ENCODE measurements at regions not wholly inside any gene's neighbourhood (a gene's known extent, or its start where the extent isn't known, plus 50 kb on each side); places are given as distances from the start of the nearest gene placed in this dataset.
A peak's percentile ranks its signal among the peaks of the same experiment; 100 is the strongest.

DNA sequence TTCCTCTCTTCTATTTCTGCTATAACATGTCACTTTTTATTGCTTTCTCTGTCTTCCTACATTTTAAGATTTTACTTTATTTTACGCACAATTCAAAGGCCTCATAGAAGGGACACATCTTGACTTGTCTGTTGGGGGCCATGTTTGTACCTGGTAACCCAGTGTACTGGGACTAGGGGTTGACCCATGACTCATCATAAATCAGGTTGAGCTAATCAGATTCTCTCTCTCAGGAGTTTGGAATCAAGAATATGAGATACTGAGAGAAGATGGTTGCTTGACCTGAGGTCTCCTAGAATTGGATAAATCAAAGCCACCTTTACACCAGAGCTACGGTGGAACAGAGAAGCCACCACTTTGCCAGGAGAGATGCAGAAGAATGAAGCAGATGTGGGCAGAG is 153.0 kb downstream of the UXS1 start:
- DNase-seq: no peak

DNA sequence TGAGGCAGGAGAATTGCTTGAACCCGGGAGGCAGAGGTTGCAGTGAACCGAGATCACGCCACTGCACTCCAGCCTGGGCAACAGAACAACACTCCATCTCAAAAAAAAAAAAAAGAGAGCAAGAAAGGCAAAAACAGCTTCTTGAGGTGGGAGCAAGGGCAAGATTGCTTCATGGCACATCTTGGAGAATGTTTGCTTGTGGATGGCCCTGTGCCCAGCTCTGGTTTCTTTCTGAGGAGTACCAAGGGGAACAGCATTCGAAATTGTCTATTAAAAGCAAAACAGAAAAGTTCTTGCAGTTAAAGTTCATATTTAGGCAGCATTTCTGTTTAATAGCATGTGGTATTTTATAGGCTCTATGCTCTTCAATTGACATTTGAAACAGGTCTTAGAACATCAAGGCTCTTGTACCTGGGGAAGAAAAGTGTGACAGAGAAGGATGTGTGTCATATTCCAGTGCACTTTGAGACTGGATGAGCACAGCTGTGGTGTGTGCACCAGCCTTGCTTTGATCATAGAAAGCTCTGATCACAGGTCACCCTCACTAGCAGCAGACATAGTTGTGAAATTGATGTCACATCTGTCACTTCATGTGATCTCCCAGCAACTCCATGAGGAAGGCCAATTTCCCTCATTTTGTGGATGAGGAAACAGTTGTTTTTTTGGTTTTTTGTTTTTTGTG is 154.3 kb downstream of the UXS1 start:
- DNase-seq: no peak

DNA sequence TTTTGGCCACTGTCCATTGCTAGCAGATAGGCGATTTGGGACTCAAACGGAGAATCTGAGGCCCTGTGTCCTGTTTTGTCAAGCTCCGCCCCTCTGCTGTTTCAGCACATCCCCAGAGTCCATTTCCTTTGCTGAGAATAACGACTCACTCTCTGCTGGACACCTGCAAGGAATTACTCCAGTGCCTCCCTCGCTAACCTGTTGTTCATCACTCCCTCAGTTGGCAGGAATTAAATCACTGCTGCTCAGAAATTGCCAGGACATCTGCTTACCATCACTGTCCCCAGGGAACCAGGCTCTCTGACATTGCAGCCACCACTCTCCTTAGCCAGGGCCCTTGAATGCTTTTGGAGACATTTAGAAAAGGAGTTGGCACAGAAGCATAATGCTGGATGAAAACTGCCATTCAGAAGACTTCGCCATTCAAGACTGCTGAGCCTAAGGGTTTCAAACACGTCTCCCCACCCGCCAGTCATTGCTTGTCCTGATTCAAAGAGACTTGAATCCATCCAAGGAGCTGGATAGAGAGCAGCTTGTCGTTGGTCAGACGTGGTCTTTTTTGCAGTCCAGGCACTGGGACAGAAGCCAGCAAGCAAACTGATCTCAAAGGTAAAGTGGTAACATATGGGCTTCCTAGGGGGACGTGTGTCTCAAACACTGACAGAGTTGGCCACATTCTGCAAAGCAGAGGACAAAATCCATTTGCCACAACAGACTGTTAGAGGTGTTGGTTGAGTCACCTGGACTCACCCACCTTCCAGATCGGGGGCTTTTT is 155.3 kb downstream of the UXS1 start:
- DNase-seq: peak; percentile 54

DNA sequence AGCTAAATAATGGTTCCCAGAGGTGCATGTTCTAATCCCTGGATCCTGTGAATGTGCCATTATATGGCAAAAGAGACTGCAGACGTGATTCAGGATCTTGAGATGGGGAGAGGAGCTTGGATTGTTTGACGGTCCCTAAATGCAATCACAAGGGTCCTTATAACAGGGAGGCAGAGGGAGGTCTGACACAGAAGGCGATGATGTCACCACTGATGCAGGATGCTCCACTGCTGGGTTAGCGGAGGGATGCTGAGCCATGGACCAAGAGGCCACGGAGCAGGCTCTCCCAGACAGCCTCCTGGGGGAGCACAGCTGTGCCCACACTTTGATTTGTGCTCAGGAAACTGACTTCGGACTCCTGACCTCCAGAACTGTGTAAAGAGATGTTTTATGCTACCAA is 156.2 kb downstream of the UXS1 start:
- DNase-seq: no peak

- no peak for DNase-seq
Measured at GRCh38 chr2:106037262-106037661, 156.8 kb downstream of the UXS1 start.

DNA sequence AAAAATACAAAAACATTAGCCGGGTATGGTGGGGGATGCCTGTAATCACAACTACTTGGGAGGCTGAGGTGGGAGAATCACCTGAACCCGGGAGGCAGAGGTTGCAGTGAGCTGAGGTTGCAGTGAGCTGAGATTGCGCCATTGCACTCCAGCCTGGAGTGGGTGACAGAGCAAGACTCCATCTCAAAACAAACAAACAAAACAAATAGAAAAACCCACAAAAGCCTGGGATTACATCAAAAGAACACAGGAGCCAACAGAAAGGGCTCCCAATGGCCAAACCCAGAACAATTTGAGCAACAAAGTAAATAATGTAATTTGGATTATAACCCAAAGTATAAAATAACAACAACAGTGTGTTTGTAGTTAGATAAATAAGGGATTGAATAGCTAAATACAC is 159.8 kb downstream of the UXS1 start:
- DNase-seq: no peak

DNA sequence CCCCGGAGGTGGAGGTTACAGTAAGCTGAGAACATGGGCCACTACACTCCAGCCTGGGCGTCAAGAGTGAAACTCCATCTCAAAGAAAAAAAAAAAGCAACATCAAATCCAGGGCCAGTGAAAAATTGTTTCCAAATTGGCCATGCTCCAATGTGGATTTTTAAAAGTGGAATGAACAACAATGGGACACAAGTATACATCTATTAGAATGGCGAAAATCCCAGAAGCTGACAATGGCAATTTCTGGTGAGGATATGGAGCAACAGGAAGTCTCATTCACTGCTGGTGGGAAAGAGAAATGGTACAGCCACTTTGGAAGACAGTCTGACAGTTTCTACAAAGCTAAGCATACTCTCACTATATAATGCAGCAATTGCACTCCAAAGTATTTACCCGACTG is 161.4 kb downstream of the UXS1 start:
- DNase-seq: no peak

- peak; percentile 74 for DNase-seq
Measured at GRCh38 chr2:106030287-106031268, 163.5 kb downstream of the UXS1 start.

- no peak for DNase-seq
Measured at GRCh38 chr2:106028192-106028591, 165.9 kb downstream of the UXS1 start.

GRCh38 chr2:106026271-106027190 is 167.6 kb downstream of the UXS1 start:
- no peak for DNase-seq

GRCh38 chr2:106025796-106026195 is 168.3 kb downstream of the UXS1 start:
- DNase-seq: no peak

DNA sequence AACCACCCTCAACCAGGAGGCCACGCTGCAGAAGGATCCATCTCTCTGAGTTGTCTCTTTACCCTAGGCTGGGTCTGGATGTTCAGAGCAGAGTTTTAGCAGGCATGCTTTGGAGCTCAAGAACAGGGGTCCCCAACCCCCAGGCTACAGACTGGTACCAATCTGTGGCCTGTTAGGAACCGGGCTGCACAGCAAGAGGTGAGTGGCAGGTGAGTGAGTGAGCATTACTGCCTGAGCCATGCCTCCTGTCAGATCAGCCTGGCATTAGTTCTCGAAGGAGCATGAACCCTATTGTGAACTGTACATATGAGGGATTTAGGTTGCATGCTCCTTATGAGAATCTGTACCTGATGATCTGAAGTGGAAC is 172.5 kb downstream of the UXS1 start:
- peak; percentile 51 for DNase-seq

DNA sequence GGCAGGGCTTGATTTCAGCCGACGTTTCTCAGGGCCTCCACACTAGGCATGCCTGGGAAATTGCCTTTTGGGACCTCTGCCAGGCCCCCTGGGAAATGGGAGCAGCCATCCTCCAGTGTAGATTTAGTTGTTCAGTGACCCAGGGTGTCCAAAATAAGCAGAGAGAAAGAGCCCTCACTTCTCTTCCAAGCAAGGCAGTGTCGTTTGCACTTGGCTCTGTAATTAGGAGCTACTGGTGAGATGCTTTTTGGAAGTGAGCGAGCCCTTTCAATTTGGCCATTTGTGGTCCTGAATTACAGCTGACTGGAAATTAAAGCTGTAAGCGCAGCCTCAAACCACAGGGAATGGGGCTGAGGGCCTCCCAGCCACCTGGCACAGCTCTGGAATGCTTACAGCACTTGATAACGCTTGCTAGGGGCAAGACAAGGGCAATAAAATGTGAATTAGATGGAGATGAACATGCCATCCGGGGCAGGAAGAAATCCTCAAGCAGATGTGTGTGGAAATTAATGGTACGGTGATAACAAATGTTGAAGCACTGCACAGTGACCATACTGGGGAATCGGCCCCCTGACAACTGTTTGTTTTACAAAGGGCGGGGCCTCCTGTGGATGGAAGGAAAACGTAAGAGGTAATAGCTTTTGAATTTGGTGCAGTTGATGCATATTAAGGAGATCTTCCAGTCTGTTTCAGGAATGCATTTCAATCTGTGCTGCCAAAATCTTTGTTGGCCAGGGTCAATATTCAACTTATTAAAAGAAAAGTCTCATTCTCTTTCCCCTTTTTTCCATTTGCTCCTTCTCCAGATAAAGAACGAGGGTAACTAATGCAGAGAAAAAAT is 173.1 kb downstream of the UXS1 start:
- peak; percentile 67 for DNase-seq

DNA sequence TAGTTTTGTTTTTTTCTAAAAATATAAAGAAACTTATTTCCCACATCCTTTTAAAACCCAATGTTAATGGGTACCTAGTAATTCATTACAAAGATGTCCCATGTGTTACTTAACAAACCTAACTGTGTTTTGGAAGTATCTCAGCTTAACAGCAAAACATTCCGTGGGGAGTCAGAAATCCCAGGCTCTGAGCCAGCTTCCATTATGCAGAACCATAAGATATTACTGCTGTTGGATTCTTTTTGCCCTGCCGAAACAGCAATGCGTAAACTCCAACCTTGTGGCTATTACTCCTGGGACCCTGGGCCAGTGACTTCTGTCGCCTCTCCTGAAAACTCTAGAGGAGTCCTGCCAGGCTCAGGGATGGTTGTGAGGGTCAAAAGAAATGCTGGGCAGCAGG is 174.1 kb downstream of the UXS1 start:
- peak; percentile 62 for DNase-seq

GRCh38 chr2:106018141-106018540 is 176.0 kb downstream of the UXS1 start:
- no peak for DNase-seq

DNA sequence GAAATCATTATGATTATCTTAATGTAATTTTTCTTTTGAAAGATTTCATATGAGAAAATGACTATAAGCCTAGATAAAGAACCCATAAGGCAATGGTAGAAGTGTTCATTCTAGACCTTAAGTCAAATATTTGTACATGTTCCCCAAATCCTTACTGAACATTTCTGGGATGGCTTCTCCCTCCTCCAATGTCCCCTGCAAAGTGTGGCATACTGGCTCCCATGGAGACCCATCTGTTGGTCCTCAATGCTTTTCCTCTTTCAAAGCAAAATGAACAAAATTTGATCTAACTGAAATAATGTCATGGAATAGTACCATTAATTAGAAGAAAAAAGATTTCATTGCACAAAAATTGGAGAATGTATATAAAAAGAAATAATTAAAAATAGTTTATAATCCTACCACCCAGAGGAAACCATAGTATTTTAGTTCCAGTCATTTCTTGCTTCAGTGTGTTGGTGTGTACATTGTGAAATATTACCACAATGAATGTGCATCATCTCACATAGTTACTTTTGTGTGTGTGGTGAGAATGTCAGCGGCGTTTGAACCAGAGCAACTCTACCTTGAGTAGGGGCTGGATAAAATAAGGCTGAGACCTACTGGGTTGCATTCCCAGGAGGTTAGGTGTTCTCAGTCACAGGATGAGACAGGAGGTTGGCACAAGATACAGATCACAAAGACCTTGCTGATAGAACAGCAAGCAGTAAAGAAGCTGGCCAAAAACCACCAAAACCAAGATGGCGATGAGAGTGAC is 181.3 kb downstream of the UXS1 start:
- DNase-seq: no peak

GRCh38 chr2:106012001-106012590 is 182.0 kb downstream of the UXS1 start:
- no peak for DNase-seq

DNA sequence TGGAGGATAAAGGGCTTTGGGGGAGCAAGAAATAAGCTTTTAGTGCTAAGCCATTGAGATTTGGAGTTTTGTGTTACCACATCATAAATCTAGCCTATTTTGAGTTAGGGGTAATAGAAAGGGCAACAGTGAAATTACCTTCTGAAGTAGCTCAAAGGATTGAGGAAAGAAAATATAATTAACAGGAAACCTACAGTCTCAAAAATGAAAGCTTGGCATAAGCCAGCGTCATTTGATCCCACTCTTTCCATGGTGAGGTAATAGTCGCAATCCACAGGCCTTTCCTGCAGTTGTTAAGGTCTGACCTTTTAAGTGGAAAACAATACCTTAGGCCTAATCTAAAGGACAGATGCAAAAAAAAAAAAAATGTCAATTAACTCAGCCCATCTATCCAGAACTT is 182.7 kb downstream of the UXS1 start:
- no peak for DNase-seq

GRCh38 chr2:106010818-106011355 is 183.2 kb downstream of the UXS1 start:
- no peak for DNase-seq

DNA sequence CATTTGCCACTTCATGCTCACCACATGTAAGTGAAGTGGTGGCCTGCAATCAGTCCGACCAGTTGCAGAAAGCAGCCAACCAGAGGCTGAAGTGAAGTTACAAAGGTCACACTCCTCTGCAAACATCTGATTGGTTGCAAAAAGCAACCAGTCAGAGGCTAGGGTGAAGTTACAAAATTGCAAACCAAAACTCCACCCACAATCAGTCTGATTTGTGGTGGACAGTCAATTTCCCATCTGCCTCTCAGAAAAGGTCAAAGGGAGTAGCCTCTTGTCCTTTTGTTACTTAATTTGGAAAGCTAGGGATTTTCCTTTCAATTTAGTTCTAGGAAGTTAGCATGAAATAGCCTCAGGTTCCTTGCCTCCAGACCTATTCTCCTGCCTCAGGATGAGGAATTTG is 185.0 kb downstream of the UXS1 start:
- no peak for DNase-seq
